DMS79 treated with DMSO at 0.1 percent for 48 hours (cell line): ENCODE measurements at regions not wholly inside any gene's neighbourhood (a gene's known extent, or its start where the extent isn't known, plus 50 kb on each side); places are given as distances from the start of the nearest gene placed in this dataset.

Source experiments
- DNase-seq: peaks from one replicate; lab custom pipeline; 2025; lab: John Stamatoyannopoulos, UW

- DNase-seq: no peak
Observed at GRCh38 chr9:82583524-82583923, 479.4 kb downstream of the RASEF start.

- DNase-seq: no peak
Observed at GRCh38 chr9:82584349-82584863, 478.5 kb downstream of the RASEF start.

- DNase-seq: no peak
Observed at GRCh38 chr9:82586918-82587356, 476.0 kb downstream of the RASEF start.

- DNase-seq: no peak
Observed at GRCh38 chr9:82588301-82589180, 474.4 kb downstream of the RASEF start.

DNA sequence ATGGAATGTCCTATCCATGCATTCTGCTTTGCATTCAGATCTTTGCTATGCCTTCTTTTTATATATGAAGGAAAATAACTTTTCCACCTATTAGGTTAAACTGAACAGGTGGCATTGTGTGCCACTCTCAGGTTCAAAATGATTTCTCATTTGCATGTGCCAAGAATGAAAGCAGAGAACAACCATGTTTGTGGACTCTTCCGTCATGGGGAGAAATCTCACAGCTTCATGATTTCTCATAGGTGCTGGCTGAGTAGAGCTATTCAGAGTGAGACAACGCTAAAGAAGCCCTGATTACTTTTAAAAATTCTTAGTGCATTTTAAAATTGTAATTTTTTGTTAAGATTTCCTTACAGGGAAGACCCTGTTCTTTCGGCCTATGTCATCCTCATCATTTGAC, 472.1 kb downstream of the RASEF start:
- no peak for DNase-seq

- DNase-seq: no peak
Observed at GRCh38 chr9:82593501-82593900, 469.4 kb downstream of the RASEF start.

DNA sequence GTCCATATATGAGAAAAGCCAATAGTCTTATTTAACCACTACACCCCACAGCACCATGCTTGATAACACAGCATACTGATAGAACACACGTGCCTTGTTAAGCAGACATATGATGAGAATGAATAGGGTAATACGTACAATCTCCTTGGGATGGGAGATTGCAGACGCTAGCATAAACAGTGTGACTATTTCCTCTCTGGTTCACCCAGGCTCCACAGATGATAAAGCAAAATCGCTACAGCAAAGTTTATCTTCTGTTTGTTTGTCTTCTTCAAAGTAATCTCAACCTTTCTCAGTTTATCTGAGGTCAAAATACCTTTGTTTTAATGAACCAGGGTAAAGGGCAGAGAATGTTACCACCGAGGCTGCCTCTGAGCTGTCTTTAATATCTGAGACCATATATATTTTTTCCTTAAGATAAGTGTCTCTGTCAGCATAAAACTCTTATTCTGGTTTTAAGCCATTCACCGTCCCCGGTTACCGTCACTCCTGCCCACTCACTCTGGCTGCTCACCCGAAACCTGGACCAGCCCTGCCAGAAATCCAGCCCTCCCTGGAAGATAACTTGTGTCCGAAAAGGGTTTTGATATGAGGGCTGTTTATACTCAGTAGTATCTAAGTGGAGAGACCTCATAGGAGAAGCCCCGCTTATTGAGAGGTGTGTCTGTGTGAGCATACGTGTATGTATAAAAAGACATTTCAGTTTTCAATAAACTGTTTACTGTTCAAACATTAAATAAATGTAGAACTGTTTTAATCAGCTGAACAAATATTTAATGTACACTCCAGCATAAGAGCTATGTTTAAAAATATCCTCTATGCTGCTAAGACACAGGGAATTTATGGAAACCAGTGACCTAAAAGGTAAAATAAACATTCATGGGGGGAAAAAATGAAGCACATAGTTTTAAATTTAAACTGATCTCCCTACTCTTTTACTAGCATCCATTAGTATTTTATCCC, 465.4 kb downstream of the RASEF start:
- no peak for DNase-seq

DNA sequence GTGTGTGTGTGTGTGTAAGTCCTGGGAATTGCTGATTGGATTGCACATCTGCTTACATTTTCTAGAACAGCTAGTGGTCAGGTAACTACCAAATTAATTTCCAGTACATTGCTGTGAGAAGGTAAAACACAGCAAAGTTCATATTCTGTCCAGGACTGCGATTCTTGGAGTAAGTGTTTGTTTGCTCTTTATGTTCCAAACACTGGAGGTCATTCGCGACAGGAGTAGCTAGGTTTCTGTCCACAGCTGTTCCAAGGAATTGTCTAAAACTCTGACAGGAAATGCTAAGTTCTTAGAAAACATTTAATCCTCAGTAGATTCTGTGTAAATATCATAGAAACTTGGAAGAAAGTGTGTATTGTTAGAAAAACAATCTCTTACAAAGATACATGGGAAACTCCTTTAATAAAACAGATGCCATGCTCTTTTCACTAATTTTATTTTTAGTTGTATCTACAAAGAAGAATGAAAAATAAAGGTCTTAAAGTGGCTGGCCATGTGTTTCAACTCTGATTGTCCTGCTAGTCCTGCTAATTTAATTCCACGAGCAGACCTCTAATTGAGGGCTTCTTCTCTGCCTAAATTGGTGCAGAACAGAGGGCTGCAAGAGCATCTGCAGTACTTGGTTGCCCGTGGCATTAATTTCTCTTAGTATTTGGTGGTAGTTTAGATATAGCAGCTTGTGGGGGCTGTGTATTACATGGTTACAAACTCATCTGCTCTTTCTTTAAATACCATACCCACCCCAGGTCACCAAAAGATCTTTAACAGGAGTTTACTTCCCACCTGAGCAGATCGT, 464.5 kb downstream of the RASEF start:
- no peak for DNase-seq

DNA sequence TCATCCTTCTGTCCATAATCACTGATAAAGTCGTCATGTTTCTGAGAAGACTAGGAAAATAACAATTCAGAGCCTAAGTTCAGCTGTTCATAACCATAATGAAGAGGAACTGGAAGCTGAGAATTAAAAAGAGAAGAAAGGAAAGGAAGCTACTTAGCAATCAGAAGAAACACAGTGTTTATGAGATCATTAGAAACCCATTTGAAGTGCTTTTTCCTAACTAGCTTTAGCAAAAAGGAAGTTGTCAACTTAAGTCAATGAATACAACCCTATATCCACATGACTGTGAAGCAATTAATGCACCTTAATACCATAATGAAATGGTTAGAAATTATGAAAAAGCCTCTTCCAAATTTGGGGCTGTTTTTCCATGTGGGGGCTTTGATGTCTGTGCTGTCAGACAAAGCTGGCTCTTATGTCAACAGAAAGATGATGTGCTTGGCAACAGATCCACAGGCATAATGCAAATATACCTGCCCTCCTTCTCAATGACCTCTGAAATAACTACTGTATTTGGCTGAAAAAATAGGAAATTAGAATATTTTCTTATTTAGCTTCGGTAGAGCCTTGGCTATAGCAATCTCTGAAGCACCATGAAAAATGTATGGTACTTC, 463.5 kb downstream of the RASEF start:
- no peak for DNase-seq

- no peak for DNase-seq
Observed at GRCh38 chr9:82600536-82601292, 462.2 kb downstream of the RASEF start.

DNA sequence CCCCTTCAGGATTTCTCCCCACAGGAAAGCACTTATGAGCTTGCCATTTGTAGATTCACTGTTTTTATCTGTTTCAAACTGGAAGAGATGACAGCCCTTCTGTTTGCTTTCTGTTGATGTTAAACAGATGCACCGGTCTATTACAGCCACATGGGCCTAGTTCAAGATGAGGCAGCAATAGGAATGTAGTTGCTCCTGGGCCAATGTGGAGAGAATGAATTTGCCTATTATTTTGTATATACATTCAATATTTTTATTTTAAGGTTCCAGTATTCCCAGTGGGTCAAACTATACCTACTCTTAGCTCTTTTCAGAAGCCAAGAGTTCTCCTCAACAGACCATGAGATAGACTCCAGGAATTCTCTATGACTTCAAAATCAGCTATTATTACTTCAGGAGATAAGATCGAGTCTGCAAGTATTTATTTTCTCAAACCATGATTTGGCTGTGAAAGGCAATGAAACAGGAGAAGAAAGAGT, 461.6 kb downstream of the RASEF start:
- no peak for DNase-seq

DNA sequence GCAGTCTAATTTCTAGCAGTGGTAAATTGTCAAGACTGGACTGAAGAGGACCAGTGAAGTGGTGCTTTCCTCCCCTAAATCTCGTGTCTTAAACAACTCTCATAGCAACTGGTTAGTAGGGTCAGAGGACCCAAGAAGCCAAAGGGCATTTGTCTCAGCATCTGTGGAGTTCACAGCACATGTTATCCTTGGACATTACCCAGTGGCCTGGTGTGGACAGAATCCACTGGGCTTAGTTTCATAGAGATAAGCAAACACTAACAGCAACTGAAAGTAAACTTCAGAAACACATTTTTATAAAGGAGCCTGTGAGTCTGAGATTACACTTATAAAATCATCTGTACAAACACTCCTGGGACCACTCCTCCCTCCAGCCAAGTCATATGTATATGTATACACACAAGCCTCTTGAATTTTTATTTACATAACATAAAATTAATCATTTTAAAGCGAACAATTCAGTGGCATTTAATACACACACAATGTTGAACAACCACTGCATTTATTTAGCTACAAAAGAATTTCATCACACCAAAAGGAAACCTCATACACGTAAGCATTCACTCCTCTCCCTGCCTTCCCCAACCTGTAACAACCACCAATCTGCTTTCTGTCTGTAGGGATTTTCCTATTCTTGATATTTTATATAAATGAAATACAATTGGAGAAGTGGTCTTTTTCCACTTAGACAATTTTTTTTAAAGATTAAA, 457.8 kb downstream of the RASEF start:
- DNase-seq: no peak

GRCh38 chr9:82605657-82606031, 457.3 kb downstream of the RASEF start:
- DNase-seq: no peak

DNA sequence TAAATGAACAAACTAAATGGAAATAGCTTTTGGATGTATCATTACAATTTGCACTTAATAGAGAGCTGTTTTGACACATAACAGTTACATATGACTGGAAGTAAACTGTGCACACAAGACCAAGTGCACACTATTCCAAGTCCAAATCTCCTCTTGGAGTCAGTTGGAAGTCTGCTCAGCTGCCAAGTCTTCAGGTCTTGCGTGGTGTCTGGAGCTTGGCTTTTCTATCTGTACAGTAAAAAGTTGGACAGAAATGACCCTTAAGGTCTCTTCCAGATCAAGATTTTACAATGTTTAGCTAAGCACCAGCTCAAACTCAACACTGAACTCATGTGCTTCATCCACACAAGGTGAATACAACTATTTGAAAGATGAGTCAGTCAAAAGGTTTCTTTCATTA, 456.9 kb downstream of the RASEF start:
- DNase-seq: no peak

DNA sequence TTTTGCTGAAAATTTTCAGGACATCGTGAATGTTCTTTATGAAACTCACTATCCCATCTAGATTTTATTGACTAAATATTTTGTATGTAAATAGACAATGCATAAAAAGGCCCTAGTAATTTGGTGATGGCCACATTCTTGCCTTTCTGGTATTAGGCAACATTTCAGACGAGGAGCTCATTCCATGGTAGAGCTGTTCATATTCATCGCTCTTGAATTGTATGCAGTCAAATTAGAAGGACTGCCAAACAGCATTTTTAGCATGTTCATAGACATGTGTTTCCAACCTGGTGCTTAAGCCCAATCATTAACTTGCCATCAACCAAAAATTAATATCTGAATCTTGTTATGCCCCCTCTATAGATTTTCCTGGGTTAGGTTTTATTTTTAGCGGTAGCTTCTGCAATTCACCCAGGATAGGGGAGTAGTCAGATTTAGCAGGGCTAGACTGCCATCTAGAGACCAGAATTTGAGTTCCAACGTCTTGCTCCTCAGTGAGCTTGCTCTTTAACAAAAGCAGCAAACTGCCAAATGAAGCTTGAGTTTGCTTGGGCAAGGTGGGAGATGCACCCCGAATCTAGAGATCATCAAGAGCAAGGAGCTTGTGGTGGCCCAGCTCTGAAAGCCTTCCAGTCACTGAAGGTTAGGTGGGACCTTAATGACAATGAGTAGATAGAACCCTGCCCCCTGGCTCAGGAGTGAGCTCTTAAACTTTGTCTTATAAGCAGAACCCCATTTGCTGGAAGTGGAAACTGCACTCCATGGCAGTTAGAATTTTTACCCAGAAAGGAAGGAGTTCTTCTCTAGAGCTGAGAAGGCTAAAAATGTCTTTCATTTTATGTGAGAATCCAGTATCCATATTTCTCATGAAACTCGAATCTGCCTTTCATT, 456.2 kb downstream of the RASEF start:
- no peak for DNase-seq

DNA sequence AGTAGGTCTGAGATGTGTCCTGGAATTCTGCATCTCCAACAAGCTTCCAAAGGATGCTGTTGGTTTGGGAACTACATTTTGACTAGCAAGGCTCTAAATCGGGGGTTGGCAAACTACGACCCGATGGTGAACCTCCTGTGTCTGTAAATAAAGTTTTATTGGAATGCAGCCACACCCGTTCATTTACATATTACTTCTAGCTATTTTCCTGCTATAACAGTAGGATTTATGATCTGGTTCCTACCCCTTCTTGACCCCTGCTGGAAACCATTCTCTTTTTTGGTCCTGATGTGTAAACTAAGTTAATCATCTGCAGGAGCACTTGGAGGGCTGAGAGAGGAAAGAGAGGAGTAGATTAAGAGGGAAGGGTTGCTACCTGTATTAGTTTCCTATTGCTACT, 454.5 kb downstream of the RASEF start:
- no peak for DNase-seq

GRCh38 chr9:82612942-82613341, 450.0 kb downstream of the RASEF start:
- no peak for DNase-seq

DNA sequence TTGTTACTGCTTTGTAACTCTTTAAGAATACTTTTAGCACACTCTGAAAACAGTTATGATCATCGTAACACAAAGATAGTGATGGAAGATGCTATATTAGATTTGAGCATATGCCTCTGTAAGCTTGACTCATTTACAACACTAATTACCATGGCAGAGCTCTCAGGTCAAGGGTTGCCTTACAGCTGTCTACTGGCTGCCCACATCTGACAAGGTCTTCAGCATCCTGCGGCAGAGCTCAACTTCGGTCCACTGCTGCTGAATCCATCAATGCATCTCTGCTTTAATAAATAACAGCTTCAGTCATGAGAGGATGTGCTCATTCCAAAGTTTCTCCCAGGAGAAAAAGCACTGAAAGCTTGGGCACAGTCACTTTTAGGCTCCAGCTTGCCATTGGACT, 449.4 kb downstream of the RASEF start:
- DNase-seq: no peak

DNA sequence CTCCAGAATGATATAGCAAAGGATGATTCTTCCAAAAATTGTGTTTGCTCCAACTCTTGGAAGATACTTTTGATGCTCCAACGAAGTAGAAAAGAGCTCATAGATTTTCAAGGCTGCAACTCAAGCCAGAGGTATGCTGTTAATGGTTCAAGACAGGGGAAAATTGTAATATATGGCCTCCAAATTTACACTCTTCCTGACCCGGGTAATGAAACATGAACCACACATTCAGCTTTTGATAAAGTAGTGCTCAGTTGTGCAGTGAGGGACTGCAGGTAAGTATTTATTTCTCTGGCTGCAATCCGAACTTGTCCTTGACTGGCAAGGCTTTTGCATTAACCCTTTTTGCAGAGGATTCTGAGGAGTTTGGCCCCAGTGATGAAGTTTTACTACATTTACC, 446.4 kb downstream of the RASEF start:
- no peak for DNase-seq
